NCI-H82 treated with DMSO at 0.1 percent for 48 hours (cell line): ENCODE measurements at regions not wholly inside any gene's neighbourhood (a gene's known extent, or its start where the extent isn't known, plus 50 kb on each side); places are given as distances from the start of the nearest gene placed in this dataset.
A peak's percentile ranks its signal among the peaks of the same experiment; 100 is the strongest.

ENCODE experiments used
- DNase-seq: peaks from one replicate; lab custom pipeline; 2025; ENCODE audit not compliant: unreplicated experiment; lab: John Stamatoyannopoulos, UW

DNA sequence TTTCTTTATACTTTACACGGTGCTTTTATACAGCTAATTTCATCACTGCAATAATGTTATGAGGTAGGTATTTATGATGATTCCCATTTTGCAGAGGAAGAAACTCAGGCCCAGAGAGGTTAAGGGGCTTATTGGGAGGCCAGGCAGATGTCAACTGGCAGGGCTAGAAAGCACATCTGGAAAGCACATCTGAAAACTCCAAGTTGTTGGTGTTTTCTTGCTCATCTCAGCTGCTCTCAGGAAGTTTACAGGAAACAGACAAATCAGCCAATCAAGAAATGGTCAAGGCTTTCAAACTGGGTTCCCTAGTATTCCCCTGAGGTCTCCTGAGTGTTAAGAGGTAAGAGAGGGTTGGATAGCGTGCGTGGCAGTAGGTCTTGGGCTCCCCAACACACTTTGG lies 124.1 kb upstream of the MED13L start:
- DNase-seq: no peak

DNA sequence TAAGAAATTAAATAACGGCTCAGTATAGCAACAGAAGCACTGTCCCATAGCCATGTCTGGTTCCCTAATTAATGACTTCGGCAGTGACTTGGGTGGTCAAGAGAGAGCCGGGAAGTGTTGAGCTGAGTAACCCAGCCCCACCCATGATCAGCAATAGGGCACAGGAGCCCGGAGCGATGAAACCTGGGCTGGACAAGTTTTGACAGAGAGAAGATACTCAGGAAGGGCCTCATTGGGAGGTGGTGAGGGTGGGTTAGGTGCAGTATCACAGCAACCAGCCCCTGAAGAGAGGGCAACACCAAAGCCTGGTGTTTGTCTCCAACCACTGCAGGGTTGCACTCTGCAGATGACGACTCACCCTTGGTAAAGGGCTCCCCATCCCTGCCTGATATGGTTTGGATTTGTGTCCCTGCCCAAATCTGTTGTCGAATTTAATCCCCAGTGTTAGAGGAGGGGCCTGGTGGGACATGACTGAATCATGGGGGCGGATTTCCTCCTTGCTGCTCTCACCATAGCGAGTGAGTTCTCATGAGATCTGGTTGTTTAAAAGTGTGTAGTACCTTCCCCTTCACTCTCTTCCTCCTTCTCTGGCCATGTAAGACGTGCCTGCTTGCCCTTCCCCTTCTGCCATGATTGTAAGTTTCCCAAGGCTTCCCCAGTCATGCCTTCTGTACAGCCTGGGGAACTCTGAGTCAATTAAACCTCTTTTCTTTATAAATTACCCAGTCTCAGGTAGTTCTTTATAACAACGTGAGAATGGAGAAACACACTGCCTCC lies 124.9 kb upstream of the MED13L start:
- no peak for DNase-seq

GRCh38 chr12:116403546-116403945 lies 126.1 kb upstream of the MED13L start:
- no peak for DNase-seq

GRCh38 chr12:116404247-116404646 lies 126.8 kb upstream of the MED13L start:
- no peak for DNase-seq

- no peak for DNase-seq
These were observed 127.6 kb upstream of the MED13L start for GRCh38 chr12:116404913-116405611.

DNA sequence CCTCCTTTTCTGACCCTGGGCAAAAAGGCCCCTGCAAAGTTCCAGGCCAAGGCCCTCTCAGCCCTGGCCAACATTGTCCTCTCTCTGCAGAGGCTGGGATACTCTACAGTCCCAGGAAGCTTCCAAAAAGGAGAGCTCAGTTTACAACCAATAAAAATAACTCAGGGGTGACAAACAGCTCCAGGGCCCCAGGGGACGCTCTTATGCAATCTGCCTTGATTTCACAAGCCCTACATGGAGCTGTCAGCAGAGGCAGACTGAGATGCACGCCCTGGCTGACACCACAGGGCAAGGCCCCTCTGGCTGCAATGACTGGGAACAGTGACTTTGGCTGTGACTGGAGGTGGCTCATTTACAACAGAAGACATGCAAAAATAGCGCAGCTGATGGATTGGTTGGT lies 129.0 kb upstream of the MED13L start:
- DNase-seq: no peak

- DNase-seq: no peak
These were observed 131.2 kb upstream of the MED13L start for GRCh38 chr12:116408489-116409250.

- no peak for DNase-seq
These were observed 134.5 kb upstream of the MED13L start for GRCh38 chr12:116411977-116412376.

DNA sequence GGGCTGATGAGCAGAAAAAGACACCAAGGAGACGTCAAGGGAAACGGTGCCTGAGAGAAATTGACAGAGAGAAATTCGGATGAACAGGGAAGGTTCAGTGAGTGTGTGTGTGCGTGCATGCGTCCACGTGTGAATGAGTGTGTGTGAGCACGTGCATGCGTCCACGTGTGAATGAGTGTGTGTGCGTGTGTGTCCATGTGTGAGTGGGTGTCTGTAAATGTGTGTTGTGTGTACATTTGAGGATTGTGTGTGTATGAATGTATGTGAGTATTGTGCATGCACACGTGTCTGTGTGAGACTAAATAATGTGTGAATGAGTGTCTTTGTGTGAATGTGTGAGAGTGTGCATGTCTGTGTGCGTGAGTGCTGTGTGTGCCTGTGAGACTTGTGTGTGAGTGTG lies 137.4 kb upstream of the MED13L start:
- DNase-seq: no peak

DNA sequence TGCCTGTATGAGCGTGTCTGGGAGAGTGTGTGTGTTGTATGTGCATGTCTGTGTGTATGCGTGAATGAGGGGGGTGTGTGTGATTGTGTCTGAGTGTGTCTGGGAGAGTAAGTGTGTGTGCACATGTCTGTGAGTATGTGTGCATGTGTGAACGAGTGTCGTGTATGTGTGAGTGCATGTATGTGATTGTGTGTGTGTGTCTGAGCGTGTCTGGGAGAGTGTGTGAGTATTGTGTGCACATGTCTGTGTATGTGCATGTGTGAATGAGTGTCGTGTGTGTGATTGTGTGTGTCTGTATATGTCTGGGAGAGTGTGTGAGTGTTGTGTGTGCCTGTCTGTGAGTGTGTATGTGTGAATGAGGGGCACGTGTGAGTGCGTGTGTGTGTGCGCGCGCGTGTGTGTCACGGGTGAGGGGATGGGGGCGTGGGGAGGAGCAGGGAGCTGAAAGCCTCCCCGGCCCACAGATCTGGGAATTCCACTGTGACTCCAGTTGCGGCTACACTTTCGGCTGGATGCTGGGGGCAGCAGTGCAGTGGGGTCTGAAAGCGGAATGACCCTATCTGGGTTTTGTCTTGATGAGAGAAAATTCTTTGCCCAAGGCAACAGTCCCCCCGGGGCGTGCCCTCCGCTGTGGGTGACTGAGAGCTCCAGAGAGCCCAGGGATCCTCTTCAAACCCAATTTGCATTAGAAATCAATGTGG lies 138.1 kb upstream of the MED13L start:
- no peak for DNase-seq

DNA sequence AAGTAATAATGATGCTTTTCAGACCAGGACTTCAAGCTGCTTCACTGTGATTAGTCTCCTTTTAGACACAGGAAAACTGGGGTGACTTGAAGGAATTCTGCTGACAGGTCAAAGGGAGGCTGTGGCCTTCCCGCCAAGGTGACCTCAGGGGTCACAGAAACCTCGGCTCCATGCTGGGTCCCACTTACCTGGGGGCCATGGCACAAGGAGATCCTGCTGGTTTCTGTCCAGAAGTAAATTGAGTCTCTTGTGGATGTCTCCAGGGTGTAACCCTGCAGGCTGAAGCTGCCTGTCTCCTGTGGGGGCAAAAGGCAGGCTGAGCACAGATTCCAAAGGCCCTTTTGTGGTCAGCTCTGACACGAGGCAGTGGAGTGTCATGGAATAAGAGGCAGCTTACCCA lies 138.7 kb upstream of the MED13L start:
- no peak for DNase-seq

GRCh38 chr12:116418551-116418950 lies 140.6 kb upstream of the MAP1LC3B2 start:
- DNase-seq: no peak

DNA sequence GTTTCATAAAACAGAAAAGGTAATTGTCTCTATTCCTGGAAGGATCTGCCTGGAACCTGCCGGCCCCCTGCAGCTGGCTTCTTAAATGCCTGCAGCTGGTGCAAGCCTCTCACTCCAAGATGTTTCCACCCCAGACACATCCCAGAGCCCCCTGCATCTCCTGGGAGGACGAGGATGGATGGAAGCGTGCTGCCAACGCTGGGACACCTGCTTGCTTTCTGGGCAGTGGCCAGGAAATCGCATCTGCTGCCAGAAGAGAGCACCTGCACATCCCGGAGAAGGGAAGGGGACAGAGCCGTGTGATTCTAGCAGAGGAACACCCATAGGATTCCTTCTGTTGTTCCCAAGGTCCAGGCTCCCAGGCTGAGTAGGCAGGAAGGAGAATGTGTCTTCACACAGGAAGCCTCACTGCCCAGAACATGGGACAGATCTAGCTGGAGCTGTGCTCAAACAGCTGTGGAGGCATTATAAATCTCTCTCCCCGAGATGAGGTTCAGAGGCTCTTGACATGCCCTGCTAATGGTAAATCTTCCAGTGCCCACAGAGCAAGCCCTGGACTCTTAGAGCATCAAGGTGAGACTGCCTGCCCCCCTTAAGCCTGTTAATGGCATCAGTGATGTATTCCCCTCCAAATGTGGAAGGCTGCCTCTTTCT lies 138.8 kb upstream of the MAP1LC3B2 start:
- DNase-seq: peak; percentile 45

- DNase-seq: no peak
These were observed 137.2 kb upstream of the MAP1LC3B2 start for GRCh38 chr12:116421785-116422538.

DNA sequence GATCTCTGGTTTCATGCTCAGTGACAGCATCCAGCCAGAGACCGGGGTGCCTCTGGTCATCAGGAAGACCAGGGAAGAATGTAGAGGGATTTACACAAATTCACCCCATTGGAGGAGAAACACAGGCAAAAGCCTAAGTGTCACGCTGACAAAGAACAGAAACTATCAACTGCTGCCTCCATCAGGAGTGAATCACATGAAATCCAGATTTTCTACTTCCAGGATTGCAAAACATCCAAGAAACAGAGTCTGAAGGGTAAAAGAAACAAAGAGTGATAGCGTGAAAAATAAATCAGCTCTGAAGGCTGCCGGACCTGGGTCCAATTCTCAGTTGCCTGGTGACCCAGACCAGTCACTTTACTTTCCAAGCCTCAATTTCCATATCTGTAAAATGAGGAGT lies 136.1 kb upstream of the MAP1LC3B2 start:
- no peak for DNase-seq

- no peak for DNase-seq
These were observed 133.7 kb upstream of the MAP1LC3B2 start for GRCh38 chr12:116425256-116426193.

- DNase-seq: no peak
These were observed 132.6 kb upstream of the MAP1LC3B2 start for GRCh38 chr12:116426391-116427136.

GRCh38 chr12:116427200-116427930 lies 131.8 kb upstream of the MAP1LC3B2 start:
- no peak for DNase-seq
